C4-2B (cell line): ENCODE measurements at regions not wholly inside any gene's neighbourhood (a gene's known extent, or its start where the extent isn't known, plus 50 kb on each side); places are given as distances from the start of the nearest gene placed in this dataset.

Source experiments
- ZFX ChIP-seq: fragments of 450-650 bp; IDR thresholded peaks from 2 replicates; pipeline ENCODE4 v1.6.1; 2017
- TF ChIP-seq, protein P1 (sequence below): fragments of 450-650 bp; conservative IDR thresholded peaks from 2 replicates; pipeline ENCODE4 v1.5.1; 2017; ENCODE audit warnings: mild to moderate bottlenecking

DNA sequence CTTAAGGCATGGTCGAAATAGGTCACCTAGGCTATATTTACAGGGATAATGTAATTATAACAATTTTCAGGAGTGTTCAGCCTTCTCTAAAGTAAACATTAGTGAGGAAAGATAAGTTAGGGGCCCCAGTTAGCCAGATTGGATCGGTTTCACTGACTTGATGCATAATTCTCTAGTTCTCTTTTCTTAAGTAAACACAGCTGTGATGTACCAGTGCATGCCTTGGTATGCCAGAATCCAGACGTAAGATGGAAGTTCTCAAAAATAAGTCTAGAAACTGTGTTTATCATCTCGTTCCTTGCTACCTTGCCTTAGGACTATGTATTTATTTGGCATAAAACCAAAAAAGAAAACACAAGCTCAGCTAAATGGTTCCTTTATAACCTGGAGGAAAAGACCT lies 442.2 kb upstream of the CLINT1 start:
- TF ChIP-seq, protein P1, sequence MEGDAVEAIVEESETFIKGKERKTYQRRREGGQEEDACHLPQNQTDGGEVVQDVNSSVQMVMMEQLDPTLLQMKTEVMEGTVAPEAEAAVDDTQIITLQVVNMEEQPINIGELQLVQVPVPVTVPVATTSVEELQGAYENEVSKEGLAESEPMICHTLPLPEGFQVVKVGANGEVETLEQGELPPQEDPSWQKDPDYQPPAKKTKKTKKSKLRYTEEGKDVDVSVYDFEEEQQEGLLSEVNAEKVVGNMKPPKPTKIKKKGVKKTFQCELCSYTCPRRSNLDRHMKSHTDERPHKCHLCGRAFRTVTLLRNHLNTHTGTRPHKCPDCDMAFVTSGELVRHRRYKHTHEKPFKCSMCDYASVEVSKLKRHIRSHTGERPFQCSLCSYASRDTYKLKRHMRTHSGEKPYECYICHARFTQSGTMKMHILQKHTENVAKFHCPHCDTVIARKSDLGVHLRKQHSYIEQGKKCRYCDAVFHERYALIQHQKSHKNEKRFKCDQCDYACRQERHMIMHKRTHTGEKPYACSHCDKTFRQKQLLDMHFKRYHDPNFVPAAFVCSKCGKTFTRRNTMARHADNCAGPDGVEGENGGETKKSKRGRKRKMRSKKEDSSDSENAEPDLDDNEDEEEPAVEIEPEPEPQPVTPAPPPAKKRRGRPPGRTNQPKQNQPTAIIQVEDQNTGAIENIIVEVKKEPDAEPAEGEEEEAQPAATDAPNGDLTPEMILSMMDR: no peak
- no peak for TF ChIP-seq ZFX
